Activated naive CD4-positive, alpha-beta T cell treated with anti-CD3 and anti-CD28 coated beads, Interleukin-2, amount 50 U/mL, for 72 hours (primary cell): ENCODE measurements at regions not wholly inside any gene's neighbourhood (a gene's known extent, or its start where the extent isn't known, plus 50 kb on each side); places are given as distances from the start of the nearest gene placed in this dataset.
"Not testable (repeated sequence)": the region's sequence is repeated elsewhere in the genome, so short reads cannot be mapped to it uniquely, and the experiment has no call there.

Experiments used
- ATAC-seq, 2 donors: fragments of 150-1000 bp; cut with Tn5 transposase; 2 replicates each; pipeline ENCODE4 v1.10.0; 2021; ENCODE audit warnings: mild to moderate bottlenecking in 2 of 2, moderate library complexity in 2 of 2
- DNase-seq, 2 donors: peaks; one replicate each; pipeline ENCODE4 v3.0.0; 2021 to 2022; ENCODE audit warnings: low spot score in 2 of 2
- H3K27ac Mint-ChIP-seq, 2 donors: one replicate each; pipeline ENCODE4 v1.8.0; 2022; ENCODE audit warnings: mild to moderate bottlenecking in 2 of 2, mixed read lengths in 2 of 2
- H3K36me3 Mint-ChIP-seq, 2 donors: one replicate each; pipeline ENCODE4 v1.8.0; 2022; ENCODE audit warnings: mixed read lengths in 2 of 2
- H3K9me3 Mint-ChIP-seq, 2 donors: one replicate each; pipeline ENCODE4 v1.8.0; 2022; ENCODE audit warnings: mixed read lengths in 2 of 2

DNA sequence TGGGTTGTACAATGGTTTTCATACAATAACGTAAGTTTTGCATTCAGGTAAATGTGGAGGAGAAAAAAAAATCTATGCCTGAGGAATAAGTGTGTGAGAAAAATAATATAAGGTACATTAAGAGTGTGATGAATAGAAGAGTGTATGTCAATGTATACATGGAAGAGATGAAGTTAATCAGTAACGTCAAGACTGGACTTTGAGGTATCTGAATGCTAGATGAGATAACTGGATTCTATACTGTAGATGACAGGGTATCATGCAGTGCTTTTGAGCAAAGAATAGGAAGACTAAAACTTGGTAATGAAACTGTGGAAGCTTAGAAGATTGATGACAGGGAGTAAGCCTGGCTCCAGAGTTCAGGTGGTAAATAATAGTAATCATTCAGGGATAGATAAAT, 666.7 kb upstream of the SGO1 start:
- H3K36me3 Mint-ChIP-seq: no peaks in the 10 kb centered on the region
- DNase-seq (no peak), ATAC-seq (no peak)
- H3K9me3 Mint-ChIP-seq: peaks cover 7 to 8% of the 10 kb centered on the region in 2 donors
- H3K27ac Mint-ChIP-seq: no peak overlapping the region

GRCh38 chr3:20849975-20850374, 664.0 kb upstream of the SGO1 start:
- no peaks in the 10 kb centered on the region for H3K36me3 Mint-ChIP-seq
- ATAC-seq (no peak), DNase-seq (no peak)
- peaks cover 6 to 7% of the 10 kb centered on the region in 2 donors for H3K9me3 Mint-ChIP-seq
- no peak overlapping the region for H3K27ac Mint-ChIP-seq

DNA sequence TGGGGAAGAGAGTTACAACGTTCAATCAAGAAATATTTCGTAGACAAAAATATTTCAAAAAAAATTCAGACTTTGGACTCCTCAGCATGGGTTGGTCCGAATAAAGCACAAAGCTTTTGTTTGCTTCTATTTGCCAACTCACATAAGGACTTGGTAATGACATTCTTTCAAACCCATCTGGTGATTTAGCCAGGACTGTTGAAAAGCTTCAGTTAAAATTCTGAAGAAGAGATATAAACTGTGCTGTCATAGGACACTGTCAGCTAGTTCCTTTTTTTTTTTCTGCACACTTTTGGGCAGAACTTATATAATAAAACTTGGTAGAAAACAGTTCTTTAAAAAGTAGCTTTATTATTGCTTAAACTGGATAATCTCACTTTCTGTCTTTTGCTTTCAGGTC, 660.8 kb upstream of the SGO1 start:
- H3K36me3 Mint-ChIP-seq: no peaks in the 10 kb centered on the region
- no peak for DNase-seq
- no peak overlapping the region for H3K27ac Mint-ChIP-seq
- ATAC-seq: no peak
- H3K9me3 Mint-ChIP-seq: peaks cover 12 to 16% of the 10 kb centered on the region in 2 donors

DNA sequence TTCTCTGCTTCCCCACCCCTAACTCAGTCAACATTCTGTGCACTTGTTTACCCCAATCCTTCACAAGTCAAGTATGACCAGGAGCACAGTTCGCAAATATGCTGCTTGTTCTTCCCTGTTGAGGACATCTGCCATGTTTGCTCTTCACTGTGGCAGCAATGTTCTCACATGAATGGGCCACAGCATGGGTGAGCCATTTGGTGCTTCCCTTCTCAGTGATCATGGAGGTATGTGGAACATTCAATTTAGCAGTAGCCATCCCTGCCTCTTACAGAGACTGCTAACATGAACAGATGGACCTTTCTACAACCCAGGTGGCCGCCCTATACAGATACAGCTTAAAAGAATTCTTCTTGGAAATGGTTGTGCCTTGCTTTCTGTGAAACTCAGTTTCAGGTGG, 660.1 kb upstream of the SGO1 start:
- Mint-ChIP-seq H3K27ac (no peak overlapping the region), H3K36me3 (no peaks in the 10 kb centered on the region), H3K9me3 (peaks cover 13 to 17% of the 10 kb centered on the region in 2 donors)
- no peak for ATAC-seq
- no peak for DNase-seq

GRCh38 chr3:20844851-20845250, 658.8 kb upstream of the SGO1 start:
- no peak for DNase-seq
- ATAC-seq: no peak
- no peak overlapping the region for H3K27ac Mint-ChIP-seq
- peaks cover 13 to 17% of the 10 kb centered on the region in 2 donors for H3K9me3 Mint-ChIP-seq
- no peaks in the 10 kb centered on the region for H3K36me3 Mint-ChIP-seq

DNA sequence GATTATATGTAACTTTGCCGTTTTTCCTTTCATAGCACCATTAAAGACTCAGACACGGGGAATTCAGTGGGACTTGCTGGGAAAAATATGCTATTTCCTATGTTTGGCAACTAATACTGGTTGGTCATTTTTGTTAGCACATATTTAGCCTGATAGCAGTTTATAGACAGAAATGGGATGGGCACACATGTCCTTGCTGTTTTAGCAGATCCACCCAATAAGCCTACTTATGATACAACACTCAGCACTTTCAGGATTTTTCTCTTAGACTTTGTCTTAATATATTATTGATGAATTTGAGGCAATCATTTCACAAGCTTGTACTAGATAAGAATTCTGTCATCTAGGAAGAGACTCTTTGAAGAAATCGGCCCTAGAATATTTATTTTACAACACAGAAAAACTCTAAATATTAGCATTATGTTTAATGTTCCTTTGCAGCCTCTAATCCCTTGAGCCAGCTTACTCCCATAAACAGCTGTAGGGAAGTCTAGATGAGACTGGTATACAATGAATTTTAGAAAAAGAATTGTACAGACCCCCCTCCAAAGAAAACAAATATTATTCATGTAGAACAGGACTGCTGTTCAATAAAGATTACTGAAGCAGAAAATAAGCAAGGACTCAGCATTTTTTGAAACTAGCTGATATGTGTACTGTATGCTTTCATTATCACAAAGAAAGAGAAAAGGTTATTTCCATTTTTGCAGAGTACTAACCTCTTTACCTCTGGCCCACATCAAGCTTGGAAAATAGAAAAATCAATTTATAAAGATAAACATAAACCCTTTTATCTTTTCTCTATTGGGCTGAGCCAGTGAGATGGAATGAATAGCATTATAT, 656.8 kb upstream of the SGO1 start:
- H3K27ac Mint-ChIP-seq: no peak overlapping the region
- ATAC-seq (no peak), DNase-seq (no peak)
- peaks cover 7 to 17% of the 10 kb centered on the region in 2 donors for H3K9me3 Mint-ChIP-seq
- no peaks in the 10 kb centered on the region for H3K36me3 Mint-ChIP-seq

- no peak for ATAC-seq
- Mint-ChIP-seq H3K27ac (no peak overlapping the region), H3K36me3 (no peaks in the 10 kb centered on the region), H3K9me3 (peaks cover 7 to 17% of the 10 kb centered on the region in 2 donors)
- no peak for DNase-seq
Observed at GRCh38 chr3:20842002-20842401, 656.0 kb upstream of the SGO1 start.

DNA sequence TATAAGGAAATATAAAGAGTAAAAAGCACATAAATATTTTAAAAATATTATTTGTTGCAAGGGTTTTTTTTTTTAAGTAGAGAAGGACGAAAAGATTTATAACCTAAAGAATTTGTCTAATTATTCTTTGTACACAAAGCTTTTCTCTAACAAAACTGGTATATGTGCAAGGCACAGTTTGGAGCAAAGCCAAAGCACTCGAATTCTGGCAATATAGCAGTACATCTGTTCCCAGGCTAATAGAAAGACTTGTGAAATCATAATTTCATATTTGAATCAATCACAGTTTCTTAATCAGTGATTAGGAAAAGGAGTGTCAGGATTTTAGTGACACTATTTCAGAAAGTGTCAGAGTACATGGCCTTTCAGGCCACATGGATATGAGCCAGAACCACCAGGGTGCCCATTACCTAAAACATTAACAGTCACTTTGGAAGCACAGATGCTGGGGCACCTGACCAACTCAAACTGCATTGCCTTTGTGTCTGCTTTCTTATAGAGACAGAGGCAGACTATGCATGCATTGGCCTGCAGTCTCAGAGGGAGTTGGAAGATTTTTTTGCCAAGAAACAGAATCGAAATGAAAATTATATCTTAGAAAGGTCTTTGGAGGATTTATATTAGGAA, 651.8 kb upstream of the SGO1 start:
- H3K27ac Mint-ChIP-seq: no peak overlapping the region
- peaks cover 7 to 15% of the 10 kb centered on the region in 2 donors for H3K9me3 Mint-ChIP-seq
- no peak for ATAC-seq
- H3K36me3 Mint-ChIP-seq: peaks cover 0 to 4% of the 10 kb centered on the region in 2 donors
- DNase-seq: no peak

GRCh38 chr3:20836801-20837200, 650.8 kb upstream of the SGO1 start:
- no peak for DNase-seq
- H3K9me3 Mint-ChIP-seq: peaks cover 8 to 15% of the 10 kb centered on the region in 2 donors
- H3K36me3 Mint-ChIP-seq: peaks cover 0 to 4% of the 10 kb centered on the region in 2 donors
- ATAC-seq: no peak
- no peak overlapping the region for H3K27ac Mint-ChIP-seq

GRCh38 chr3:20832963-20833362, 647.0 kb upstream of the SGO1 start:
- no peak overlapping the region for H3K27ac Mint-ChIP-seq
- DNase-seq (no peak), ATAC-seq (no peak)
- peaks cover 0 to 4% of the 10 kb centered on the region in 2 donors for H3K36me3 Mint-ChIP-seq
- peaks cover 13% of the 10 kb centered on the region in 2 donors for H3K9me3 Mint-ChIP-seq

- no peak for ATAC-seq
- peaks cover 27 to 32% of the 10 kb centered on the region in 2 donors for H3K9me3 Mint-ChIP-seq
- peaks cover 6 to 24% of the 10 kb centered on the region in 2 donors for H3K36me3 Mint-ChIP-seq
- H3K27ac Mint-ChIP-seq: no peak overlapping the region
- no peak for DNase-seq
Observed at GRCh38 chr3:20822251-20822650, 636.2 kb upstream of the SGO1 start.

DNA sequence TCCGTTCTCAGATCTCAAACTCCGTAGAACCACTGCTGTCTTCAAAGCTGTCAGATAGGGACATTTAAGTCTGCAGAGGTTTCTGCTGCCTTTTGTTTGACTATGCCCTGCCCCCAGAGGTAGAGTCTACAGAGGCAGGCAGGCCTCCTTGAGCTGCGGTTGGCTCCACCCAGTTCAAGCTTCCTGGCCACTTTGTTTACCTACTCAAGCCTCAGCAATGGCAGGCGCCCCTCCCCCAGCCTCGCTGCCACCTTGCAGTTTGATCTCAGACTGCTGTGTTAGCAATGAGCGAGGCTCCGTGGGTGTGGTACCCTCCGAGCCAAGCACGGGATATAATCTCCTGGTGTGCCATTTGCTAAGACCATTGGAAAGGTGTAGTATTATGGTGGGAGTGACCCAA, 634.9 kb upstream of the SGO1 start:
- H3K36me3 Mint-ChIP-seq: peaks cover 6 to 24% of the 10 kb centered on the region in 2 donors
- not testable (repeated sequence) for ATAC-seq, H3K27ac Mint-ChIP-seq, DNase-seq
- H3K9me3 Mint-ChIP-seq: peaks cover 27 to 31% of the 10 kb centered on the region in 2 donors

DNA sequence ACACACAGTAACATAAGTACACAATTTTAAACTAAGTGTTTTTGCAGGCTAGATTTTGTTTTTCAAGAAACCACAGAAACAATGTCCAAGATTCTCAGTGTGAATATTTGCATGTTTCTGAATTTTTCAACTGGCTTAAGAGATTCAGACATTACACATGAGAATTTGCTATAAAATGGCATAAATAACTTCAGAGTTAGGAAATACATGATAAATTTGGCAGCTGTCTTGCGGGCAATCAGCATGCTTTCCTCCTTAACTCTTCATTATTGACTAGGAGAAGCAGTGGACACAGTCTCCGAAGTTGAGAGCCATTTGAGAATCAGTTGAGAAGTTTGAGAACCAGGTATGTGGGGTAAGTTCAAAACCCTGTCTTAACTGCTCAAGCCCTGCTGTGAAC, 625.6 kb upstream of the SGO1 start:
- H3K9me3 Mint-ChIP-seq: peaks cover 31 to 37% of the 10 kb centered on the region in 2 donors
- no peak for ATAC-seq
- H3K36me3 Mint-ChIP-seq: peaks cover 0 to 13% of the 10 kb centered on the region in 2 donors
- no peak for DNase-seq
- no peak overlapping the region for H3K27ac Mint-ChIP-seq

GRCh38 chr3:20811006-20811405, 625.0 kb upstream of the SGO1 start:
- ATAC-seq (no peak), DNase-seq (no peak)
- Mint-ChIP-seq H3K36me3 (peaks cover 0 to 13% of the 10 kb centered on the region in 2 donors), H3K9me3 (peaks cover 31 to 37% of the 10 kb centered on the region in 2 donors), H3K27ac (no peak overlapping the region)

GRCh38 chr3:20810555-20810954, 624.5 kb upstream of the SGO1 start:
- DNase-seq (no peak), ATAC-seq (no peak)
- Mint-ChIP-seq H3K36me3 (peaks cover 0 to 10% of the 10 kb centered on the region in 2 donors), H3K9me3 (peaks cover 31 to 37% of the 10 kb centered on the region in 2 donors), H3K27ac (no peak overlapping the region)

- no peak for DNase-seq
- Mint-ChIP-seq H3K36me3 (peaks cover 0 to 8% of the 10 kb centered on the region in 2 donors), H3K27ac (no peak overlapping the region), H3K9me3 (peaks cover 24 to 30% of the 10 kb centered on the region in 2 donors)
- no peak for ATAC-seq
Observed at GRCh38 chr3:20809356-20809755, 623.4 kb upstream of the SGO1 start.

DNA sequence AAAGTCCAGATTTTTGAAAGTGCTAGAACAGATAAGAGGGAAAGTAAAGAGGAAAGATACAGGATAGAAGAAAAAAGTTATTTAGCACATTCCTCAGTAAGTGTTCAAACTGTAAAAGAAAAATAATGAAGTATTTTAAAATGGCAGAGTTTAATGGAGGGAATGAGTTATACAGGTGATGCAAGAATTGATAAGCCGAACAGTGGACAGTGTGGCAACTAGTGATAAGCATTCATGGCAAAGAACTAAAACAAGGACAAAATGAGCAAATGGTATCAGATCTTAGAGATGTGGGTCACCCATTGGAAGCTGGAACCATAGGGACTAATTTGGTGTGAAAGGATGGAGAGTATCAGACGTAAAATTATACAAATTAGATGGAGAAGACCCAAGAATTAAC, 622.9 kb upstream of the SGO1 start:
- no peak overlapping the region for H3K27ac Mint-ChIP-seq
- H3K36me3 Mint-ChIP-seq: peaks cover 0 to 7% of the 10 kb centered on the region in 2 donors
- no peak for DNase-seq
- ATAC-seq: no peak
- H3K9me3 Mint-ChIP-seq: peaks cover 24 to 29% of the 10 kb centered on the region in 2 donors
